ENCODE measurements at regions not wholly inside any gene's neighbourhood (a gene's known extent, or its start where the extent isn't known, plus 50 kb on each side); places are given as distances from the start of the nearest gene placed in this dataset.

- H3K36me3 ChIP-seq (ENCODE audit: control insufficient read depth in 2 of 2, insufficient read depth in 1 of 2, low read length in 2 of 2), result no peaks in the 10 kb centered on the region
- no peaks in the 10 kb centered on the region for H3K9me3 ChIP-seq (ENCODE audit: control insufficient read depth, insufficient read depth, low read depth, low read length)
- no peak overlapping the region for H3K4me3 ChIP-seq (ENCODE audit: low read depth, low read length)
- H3K4me1 ChIP-seq (ENCODE audit: control insufficient read depth, insufficient read depth, low read length), result no peaks in the 10 kb centered on the region
- no peak overlapping the region for H3K27ac ChIP-seq (ENCODE audit: extremely low read depth, low read depth, low read length)
- POLR2A ChIA-PET, result no interaction called here
- TF ChIP-seq ZNF266 (tag by site-specific recombination; IDR thresholded peaks at IDR 0.05; ENCODE audit: low read depth) (no peak), ZNF513 (tag by site-specific recombination; IDR thresholded peaks at IDR 0.05) (no peak), KLF16 (tag by site-specific recombination; IDR thresholded peaks at IDR 0.05) (no peak), ZNF37A (tag by site-specific recombination; IDR thresholded peaks at IDR 0.05) (no peak)
- CTCF ChIA-PET, result interaction anchor here (0.6 kb wide), 1 partner anchor 10 kb away, joined by 3 read pairs; no protein-coding TSS in a partner anchor
Measured at GRCh38 chr2:238562446-238562845, 135.7 kb downstream of the ASB1 start.

GRCh38 chr2:238563551-238563950, 136.8 kb downstream of the ASB1 start:
- Histone ChIP-seq H3K36me3 (ENCODE audit: control insufficient read depth in 2 of 2, insufficient read depth in 1 of 2, low read length in 2 of 2) (no peaks in the 10 kb centered on the region), H3K4me3 (ENCODE audit: low read depth, low read length) (no peak overlapping the region), H3K4me1 (ENCODE audit: control insufficient read depth, insufficient read depth, low read length) (no peaks in the 10 kb centered on the region), H3K27ac (ENCODE audit: extremely low read depth, low read depth, low read length) (no peak overlapping the region), H3K9me3 (ENCODE audit: control insufficient read depth, insufficient read depth, low read depth, low read length) (no peaks in the 10 kb centered on the region)
- TF ChIP-seq ZNF239 (tag by site-specific recombination; IDR thresholded peaks at IDR 0.05) (no peak), ZNF776 (tag by site-specific recombination; IDR thresholded peaks at IDR 0.05; ENCODE audit: borderline replicate concordance) (no peak), ZBTB44 (tag by site-specific recombination; IDR thresholded peaks at IDR 0.05) (no peak), GFI1B (tag by site-specific recombination; IDR thresholded peaks at IDR 0.05) (no peak), ZNF266 (tag by site-specific recombination; IDR thresholded peaks at IDR 0.05; ENCODE audit: low read depth) (no peak), ZNF514 (tag by site-specific recombination; IDR thresholded peaks at IDR 0.05) (no peak), ZNF280D (tag by site-specific recombination; IDR thresholded peaks at IDR 0.05) (no peak), ZNF629 (tag by site-specific recombination; IDR thresholded peaks at IDR 0.05) (no peak), ZNF26 (tag by site-specific recombination; IDR thresholded peaks at IDR 0.05) (no peak), ZBTB1 (tag by site-specific recombination; IDR thresholded peaks at IDR 0.05) (no peak), ZBTB11 (tag by site-specific recombination; conservative IDR thresholded peaks at IDR 0.05; ENCODE audit: low read depth) (no peak), ZNF10 (tag by site-specific recombination; IDR thresholded peaks at IDR 0.05) (no peak), ZBTB7A (tag by site-specific recombination; IDR thresholded peaks at IDR 0.05; ENCODE audit: low read depth) (no peak), ZNF843 (tag by site-specific recombination; IDR thresholded peaks at IDR 0.05) (no peak), GLI4 (tag by site-specific recombination; IDR thresholded peaks at IDR 0.05) (no peak), FEZF1 (tag by site-specific recombination; IDR thresholded peaks at IDR 0.05) (no peak), WT1 (tag by site-specific recombination; IDR thresholded peaks at IDR 0.05) (no peak)
- ChIA-PET POLR2A (no interaction called here), CTCF (no interaction called here)
